ENCODE measurements at regions not wholly inside any gene's neighbourhood (a gene's known extent, or its start where the extent isn't known, plus 50 kb on each side); places are given as distances from the start of the nearest gene placed in this dataset.

DNA sequence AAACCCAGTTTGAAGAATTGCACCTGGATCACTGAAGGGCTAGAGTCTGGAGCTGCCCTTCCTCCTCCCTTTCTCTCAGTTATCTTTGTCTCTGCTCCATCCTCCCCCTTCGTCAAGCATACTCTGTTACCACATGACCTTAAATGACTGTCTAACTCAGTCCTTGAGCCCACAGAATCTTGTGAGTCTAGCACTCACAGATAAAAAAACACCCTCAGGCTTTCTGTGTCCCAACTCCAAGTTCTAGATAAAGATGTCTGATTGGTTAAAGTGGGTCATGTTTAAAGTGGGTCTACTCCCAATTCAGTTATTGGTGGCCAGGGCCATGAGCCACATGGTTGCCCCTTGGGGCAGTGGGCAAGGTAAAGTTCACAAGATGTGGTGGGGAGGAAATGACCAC is 53.5 kb upstream of the CYP1B1 start:
- FAIRE-seq (no peak), DNase-seq (ENCODE audit: insufficient read length, low spot score) (no peak)
- no peak for TF ChIP-seq POLR2A (IDR thresholded peaks at IDR 0.05; ENCODE audit: low read depth, low read length)
- TF ChIP-seq POU2F2 (IDR thresholded peaks at IDR 0.05; ENCODE audit: low read depth, low read length): no peak
- no peak for TF ChIP-seq PAX5 (IDR thresholded peaks at IDR 0.05; ENCODE audit: insufficient read depth, low read length, severe bottlenecking)
- TF ChIP-seq TAF1 (IDR thresholded peaks at IDR 0.05; ENCODE audit: low read depth, low read length): no peak
- TF ChIP-seq POLR2AphosphoS5 (IDR thresholded peaks at IDR 0.05; ENCODE audit: low read depth, low read length): no peak
- TF ChIP-seq SPI1 (IDR thresholded peaks at IDR 0.05; ENCODE audit: low read depth, low read length): no peak

GRCh38 chr2:38128653-38129052 is 52.7 kb upstream of the CYP1B1 start:
- peak; percentile 20 for FAIRE-seq
- no peak for TF ChIP-seq POLR2A (IDR thresholded peaks at IDR 0.05; ENCODE audit: low read depth, low read length)
- TF ChIP-seq SPI1 (IDR thresholded peaks at IDR 0.05; ENCODE audit: low read depth, low read length): peak; percentile 99
- TF ChIP-seq POU2F2 (IDR thresholded peaks at IDR 0.05; ENCODE audit: low read depth, low read length): no peak
- no peak for TF ChIP-seq PAX5 (IDR thresholded peaks at IDR 0.05; ENCODE audit: insufficient read depth, low read length, severe bottlenecking)
- DNase-seq (ENCODE audit: insufficient read length, low spot score): no peak

GRCh38 chr2:38127277-38127676 is 51.3 kb upstream of the CYP1B1 start:
- DNase-seq (ENCODE audit: insufficient read length, low spot score) (no peak), FAIRE-seq (no peak)
- TF ChIP-seq TAF1 (IDR thresholded peaks at IDR 0.05; ENCODE audit: low read depth, low read length) (no peak), SPI1 (IDR thresholded peaks at IDR 0.05; ENCODE audit: low read depth, low read length) (no peak), POLR2A (IDR thresholded peaks at IDR 0.05; ENCODE audit: low read depth, low read length) (no peak), POLR2AphosphoS5 (IDR thresholded peaks at IDR 0.05; ENCODE audit: low read depth, low read length) (no peak), PAX5 (IDR thresholded peaks at IDR 0.05; ENCODE audit: insufficient read depth, low read length, severe bottlenecking) (no peak), POU2F2 (IDR thresholded peaks at IDR 0.05; ENCODE audit: low read depth, low read length) (no peak)

DNA sequence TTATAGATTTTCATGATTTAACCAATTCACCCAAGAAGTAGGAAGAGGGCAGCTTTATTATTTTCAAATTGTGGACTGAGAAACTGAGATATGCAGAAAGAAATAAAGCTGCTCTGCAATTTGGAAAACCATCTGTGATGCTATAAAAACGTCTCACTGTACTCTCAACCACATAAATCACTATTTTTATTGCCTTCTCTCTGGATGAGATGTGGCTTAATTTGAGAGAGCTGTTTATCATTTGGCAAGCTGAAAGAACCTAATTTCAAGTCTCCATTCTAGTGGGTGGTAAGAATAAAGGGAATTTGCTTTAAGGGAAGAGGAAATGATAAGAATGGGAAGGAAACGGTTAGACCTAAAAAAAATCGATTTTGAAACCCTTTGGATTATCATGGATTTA is 49.9 kb upstream of the CYP1B1 start:
- TF ChIP-seq POU2F2 (IDR thresholded peaks at IDR 0.05; ENCODE audit: low read depth, low read length) (no peak), SPI1 (IDR thresholded peaks at IDR 0.05; ENCODE audit: low read depth, low read length) (no peak), PAX5 (IDR thresholded peaks at IDR 0.05; ENCODE audit: insufficient read depth, low read length, severe bottlenecking) (no peak), TAF1 (IDR thresholded peaks at IDR 0.05; ENCODE audit: low read depth, low read length) (no peak), POLR2A (IDR thresholded peaks at IDR 0.05; ENCODE audit: low read depth, low read length) (no peak), POLR2AphosphoS5 (IDR thresholded peaks at IDR 0.05; ENCODE audit: low read depth, low read length) (no peak)
- no peak for DNase-seq (ENCODE audit: insufficient read length, low spot score)
- no peak for FAIRE-seq

All from GM12891 (cell line).